ENCODE measurements at regions not wholly inside any gene's neighbourhood (a gene's known extent, or its start where the extent isn't known, plus 50 kb on each side); places are given as distances from the start of the nearest gene placed in this dataset.

GRCh38 chr3:157931517-157931916 lies 174.7 kb downstream of the SHOX2 start:
- TF ChIP-seq TAF1 (IDR thresholded peaks at IDR 0.05; ENCODE audit: borderline replicate concordance, insufficient read depth, low read length) (no peak), POLR2AphosphoS5 (IDR thresholded peaks at IDR 0.05; ENCODE audit: low read depth, low read length) (no peak), REST (IDR thresholded peaks at IDR 0.05; ENCODE audit: insufficient read depth in 1 of 2, low read depth in 2 of 2, low read length in 2 of 2) (no peak)
